IMR-90 (cell line): ENCODE measurements at regions not wholly inside any gene's neighbourhood (a gene's known extent, or its start where the extent isn't known, plus 50 kb on each side); places are given as distances from the start of the nearest gene placed in this dataset.

ENCODE experiments used
- CEBPB ChIP-seq: IDR thresholded peaks from 2 replicates; pipeline ENCODE4 v1.6.1; 2012; ENCODE audit warnings: low read depth, low read length, improper control_type of control experiment
- CHD1 ChIP-seq: IDR thresholded peaks from 2 replicates; pipeline ENCODE4 v1.6.1; 2012; ENCODE audit warnings: low read depth, low read length, improper control_type of control experiment
- CTCF ChIP-seq: conservative IDR thresholded peaks from 2 replicates; pipeline ENCODE4 v1.5.1; 2012; ENCODE audit warnings: mild to moderate bottlenecking, low read depth, low read length, improper control_type of control experiment
- MAFK ChIP-seq: IDR thresholded peaks from 2 replicates; pipeline ENCODE4 v1.6.1; 2012; ENCODE audit warnings: low read depth, low read length, improper control_type of control experiment
- MAZ ChIP-seq: IDR thresholded peaks from 2 replicates; pipeline ENCODE4 v1.6.1; 2012; ENCODE audit warnings: low read depth, mild to moderate bottlenecking, low read length, improper control_type of control experiment, moderate library complexity, borderline replicate concordance
- MXI1 ChIP-seq: IDR thresholded peaks from 2 replicates; pipeline ENCODE4 v1.6.1; 2012; ENCODE audit warnings: low read depth, mild to moderate bottlenecking, low read length, moderate library complexity, borderline replicate concordance
- NFE2L2 ChIP-seq: fragments of 150-350 bp; IDR thresholded peaks from 2 replicates; pipeline ENCODE4 v1.6.1; 2016; ENCODE audit warnings: low read depth, mild to moderate bottlenecking, low read length
- POLR2A ChIP-seq: IDR thresholded peaks from 2 replicates; pipeline ENCODE4 v1.6.1; 2012; ENCODE audit warnings: mild to moderate bottlenecking, low read depth, low read length
- RAD21 ChIP-seq: IDR thresholded peaks from 2 replicates; pipeline ENCODE4 v1.6.1; 2012; ENCODE audit warnings: low read length, improper control_type of control experiment
- RCOR1 ChIP-seq: IDR thresholded peaks from 2 replicates; pipeline ENCODE4 v1.6.1; 2012; ENCODE audit warnings: mild to moderate bottlenecking, low read length, improper control_type of control experiment; ENCODE audit not compliant: insufficient replicate concordance
- RFX5 ChIP-seq: IDR thresholded peaks from 2 replicates; pipeline ENCODE4 v1.8.0; 2012; ENCODE audit warnings: low read depth, mild to moderate bottlenecking, low read length, moderate library complexity
- SMC3 ChIP-seq: fragments of 150-350 bp; IDR thresholded peaks from 2 replicates; pipeline ENCODE4 v1.6.1; 2016; ENCODE audit warnings: low read depth, mild to moderate bottlenecking, antibody characterized with exemption, low read length, moderate library complexity
- TF ChIP-seq, protein P1 (sequence below): fragments of 150-350 bp; IDR thresholded peaks from 2 replicates; pipeline ENCODE4 v1.6.1; 2017; ENCODE audit warnings: mild to moderate bottlenecking, antibody characterized with exemption, low read length, low read depth

GRCh38 chr5:124061068-124061430 is 549.1 kb downstream of the CSNK1G3 start:
- TF ChIP-seq RAD21 (no peak), CTCF (no peak), CEBPB (no peak), POLR2A (no peak), SMC3 (no peak), RFX5 (no peak), MXI1 (no peak), NFE2L2 (no peak), MAZ (no peak), CHD1 (no peak), MAFK (no peak), RCOR1 (no peak)
- TF ChIP-seq, protein P1, sequence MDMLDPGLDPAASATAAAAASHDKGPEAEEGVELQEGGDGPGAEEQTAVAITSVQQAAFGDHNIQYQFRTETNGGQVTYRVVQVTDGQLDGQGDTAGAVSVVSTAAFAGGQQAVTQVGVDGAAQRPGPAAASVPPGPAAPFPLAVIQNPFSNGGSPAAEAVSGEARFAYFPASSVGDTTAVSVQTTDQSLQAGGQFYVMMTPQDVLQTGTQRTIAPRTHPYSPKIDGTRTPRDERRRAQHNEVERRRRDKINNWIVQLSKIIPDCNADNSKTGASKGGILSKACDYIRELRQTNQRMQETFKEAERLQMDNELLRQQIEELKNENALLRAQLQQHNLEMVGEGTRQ, result no peak
